NCI-H1417 treated with DMSO at 0.1 percent for 48 hours (cell line): ENCODE measurements at regions not wholly inside any gene's neighbourhood (a gene's known extent, or its start where the extent isn't known, plus 50 kb on each side); places are given as distances from the start of the nearest gene placed in this dataset.

Experiments used
- DNase-seq: peaks from one replicate; lab custom pipeline; 2025; lab: John Stamatoyannopoulos, UW

DNA sequence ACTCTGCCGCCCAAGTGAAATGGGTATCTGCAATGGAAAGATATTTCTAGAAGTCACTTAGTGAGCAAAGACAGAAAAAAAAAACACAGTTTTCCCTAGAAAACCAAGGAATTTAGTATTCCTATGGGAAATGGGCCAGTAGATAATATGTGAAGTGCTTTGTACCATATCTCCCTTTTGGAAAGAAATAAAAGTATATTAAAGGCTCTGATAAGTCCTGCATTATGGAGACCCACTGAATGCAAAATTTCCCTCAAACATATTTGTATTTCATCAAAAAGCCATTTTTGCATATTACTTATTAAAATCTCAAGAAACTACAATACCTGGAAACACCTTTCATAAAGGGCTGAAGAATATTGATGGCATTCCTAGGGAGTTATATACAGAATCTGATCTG lies 51.6 kb upstream of the DYNLRB2 start:
- DNase-seq, result no peak

DNA sequence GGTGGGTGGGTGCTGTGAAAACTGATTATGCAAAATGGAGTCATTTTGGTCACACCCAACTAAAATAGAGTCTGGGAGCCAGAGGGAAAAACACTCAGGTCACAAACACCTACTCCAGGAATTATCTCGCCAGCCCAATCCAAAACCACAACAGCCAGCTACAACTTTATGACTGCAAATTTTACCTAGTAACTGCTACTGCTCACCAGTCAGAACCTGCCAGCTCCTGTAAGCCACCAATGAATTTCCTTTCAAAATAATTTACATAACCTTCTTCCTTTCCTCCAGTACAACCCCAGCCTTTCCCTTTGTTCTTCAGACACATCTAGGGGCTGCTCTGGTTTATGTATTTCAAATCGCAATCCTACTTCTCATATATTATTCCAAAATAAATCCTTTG lies 52.6 kb upstream of the DYNLRB2 start:
- DNase-seq, result no peak

DNA sequence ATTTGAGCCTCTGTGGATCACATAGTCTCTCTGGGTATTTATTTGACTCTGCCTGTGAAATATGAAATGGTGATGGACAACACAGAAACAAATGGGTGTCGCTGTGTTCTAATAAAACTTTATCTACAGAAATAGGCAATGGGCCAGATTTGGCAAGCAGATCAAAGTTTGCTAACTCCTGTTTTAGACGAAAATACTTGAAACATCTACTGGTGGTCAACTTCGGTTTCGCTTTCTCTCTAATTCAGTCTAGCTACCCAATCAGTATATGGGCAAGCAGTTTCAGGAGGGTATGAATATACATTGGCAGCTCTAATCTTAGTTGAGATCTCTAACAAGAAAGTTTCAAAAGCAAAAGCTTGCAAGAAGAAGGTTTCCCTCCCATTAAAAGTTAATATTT lies 60.1 kb upstream of the DYNLRB2 start:
- DNase-seq, result no peak

DNA sequence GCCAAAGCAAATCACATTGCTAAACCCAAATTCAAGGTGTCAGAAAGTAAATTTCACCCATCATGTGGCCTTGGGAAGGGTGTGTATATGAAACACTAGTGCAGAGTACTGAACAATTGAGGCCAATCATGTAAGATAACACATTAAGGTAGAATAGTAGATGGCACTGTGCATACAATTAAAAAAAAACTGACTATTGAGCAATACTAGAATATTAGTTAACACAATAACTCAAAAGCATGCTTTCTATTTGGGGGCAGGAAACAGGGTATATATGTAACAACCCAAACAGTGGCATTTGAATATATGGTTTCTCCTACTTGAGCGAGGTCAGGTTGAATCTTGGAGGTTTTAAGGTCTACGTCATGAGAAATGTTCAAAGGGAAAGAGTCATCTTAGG lies 63.0 kb upstream of the DYNLRB2 start:
- DNase-seq, result no peak

DNA sequence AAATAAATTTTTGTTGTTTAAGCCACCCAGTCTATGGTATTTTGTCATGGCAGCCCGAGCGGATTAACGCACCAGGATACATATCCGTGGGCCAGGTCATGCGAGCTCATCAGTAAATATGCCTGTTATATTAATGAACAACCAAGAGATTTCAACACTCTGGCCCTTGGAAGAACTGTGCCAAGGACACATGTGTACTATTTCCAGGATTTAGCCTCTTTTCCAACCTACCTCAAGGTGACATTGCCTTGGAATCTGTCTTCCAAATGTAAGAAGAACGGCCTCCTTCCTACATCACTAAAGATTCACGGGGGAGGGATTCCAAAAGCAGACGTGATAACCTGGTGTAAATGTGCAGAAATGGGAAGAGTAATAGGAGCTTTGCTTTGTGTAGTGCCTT lies 72.8 kb upstream of the DYNLRB2 start:
- DNase-seq, result no peak

DNA sequence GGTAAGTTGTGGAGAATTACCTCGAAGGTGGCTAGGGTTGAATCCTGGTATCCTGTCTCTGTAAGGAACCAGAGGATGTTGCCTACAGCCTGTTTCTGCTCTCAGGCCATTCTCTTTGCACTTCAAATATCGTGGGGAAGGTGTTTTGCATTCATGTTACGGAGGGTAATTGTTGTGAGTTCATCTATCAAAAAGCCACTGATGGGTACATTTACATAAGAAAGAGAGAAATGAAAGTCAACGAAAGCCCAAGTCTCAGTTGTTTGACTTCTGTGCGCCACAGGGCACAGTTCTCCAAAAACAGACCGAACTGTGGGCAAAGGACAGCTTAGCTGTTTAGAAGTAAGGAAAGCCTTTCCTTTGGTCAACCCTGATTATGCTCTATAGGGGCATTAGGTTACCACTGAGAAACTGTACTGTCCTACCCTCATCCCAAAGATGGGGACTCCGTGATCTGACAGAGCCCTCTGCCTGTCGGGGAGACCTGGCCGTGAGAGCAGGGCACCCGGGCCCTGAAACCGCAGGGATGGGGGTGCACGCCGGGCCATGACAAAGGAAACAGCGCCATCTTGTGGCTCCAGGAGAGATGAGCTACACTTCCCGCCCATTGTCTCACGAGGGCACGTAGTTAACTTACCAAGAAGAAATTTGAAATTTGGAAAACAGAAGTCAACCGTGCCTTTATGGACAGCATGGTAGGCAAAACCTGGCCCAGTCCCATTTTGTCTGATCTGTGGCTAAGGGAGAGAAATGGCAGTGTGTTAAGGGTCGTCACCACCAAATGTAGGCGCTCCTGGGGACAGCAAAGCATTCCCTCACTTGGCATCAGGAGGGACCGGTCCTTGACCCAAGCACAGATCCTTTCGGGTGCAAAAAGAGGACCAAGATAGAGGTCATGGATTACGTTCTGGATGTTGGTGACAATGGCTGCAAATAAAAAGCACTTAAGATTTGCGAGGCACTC lies 74.5 kb upstream of the DYNLRB2 start:
- DNase-seq, result no peak

DNA sequence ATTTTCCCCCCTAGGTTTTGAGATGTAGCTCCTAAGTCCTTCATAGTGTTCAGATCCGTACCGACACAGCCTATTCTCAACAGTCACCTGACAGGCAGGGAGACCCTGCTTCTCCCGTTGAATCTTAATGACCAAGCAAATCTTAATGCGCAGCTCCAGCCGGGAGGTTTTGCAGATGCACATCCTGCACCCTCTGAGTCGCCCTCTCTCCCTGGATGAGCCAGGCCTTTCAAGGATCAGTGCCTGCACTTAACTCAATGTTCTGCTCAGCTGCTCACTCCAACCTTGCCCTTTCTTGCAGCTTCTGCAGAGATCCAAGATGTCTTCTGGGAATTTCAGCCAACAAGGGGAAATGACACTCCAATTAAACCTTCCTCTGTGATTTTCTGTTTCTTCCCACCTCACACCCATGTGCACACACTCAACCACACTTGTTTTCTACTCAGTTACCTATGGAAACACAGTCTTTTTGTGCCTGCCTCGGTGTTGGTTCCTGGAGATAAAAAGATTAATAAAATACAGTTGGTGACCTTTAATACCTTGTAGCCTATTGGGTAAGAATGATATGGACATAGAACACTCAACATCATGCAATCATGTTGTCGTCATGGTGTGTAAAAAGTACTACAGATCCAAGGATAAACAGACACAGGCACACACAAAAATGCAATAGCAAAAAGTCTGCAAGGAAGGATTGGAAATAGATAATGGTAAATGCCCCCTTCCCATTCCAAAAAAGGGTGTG lies 76.9 kb upstream of the DYNLRB2 start:
- DNase-seq, result no peak

DNA sequence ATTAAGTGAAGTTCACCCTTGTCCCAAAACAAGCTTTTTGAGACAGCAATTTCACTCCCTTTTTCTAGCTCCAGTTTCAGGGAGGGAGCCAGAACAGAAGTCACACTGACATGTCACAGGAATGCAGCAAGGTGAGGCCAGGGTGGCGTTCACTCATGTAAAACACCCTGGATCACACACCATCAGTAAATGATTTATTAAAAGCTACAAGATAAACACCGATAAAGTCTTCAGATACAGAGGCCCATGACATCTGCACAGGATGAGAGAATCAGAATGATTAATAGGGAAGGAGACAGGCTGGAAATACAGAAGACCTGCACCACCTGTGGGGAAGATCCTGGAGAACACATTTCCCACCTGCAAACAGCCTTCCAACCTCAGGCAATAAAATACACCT lies 77.5 kb upstream of the DYNLRB2 start:
- DNase-seq, result no peak

DNA sequence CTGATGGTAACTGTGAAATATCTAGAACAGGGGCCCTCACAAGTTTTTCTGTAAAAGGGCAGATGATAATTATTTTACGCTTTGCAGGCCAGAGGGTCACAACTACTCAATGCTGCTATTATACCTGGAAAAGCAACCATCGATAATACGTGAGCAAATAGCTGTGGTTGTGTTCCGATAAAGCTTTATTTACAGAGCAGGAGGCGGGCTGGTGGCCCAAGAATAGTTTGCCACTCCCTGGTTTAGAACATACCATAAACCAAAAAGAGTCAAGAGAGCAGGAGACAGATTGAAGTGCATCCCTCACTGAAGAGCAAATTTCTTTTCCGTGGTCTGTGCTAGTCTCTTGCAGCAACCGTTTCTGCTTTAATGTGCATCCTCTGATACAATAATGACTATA lies 77.9 kb upstream of the DYNLRB2 start:
- no peak for DNase-seq

DNA sequence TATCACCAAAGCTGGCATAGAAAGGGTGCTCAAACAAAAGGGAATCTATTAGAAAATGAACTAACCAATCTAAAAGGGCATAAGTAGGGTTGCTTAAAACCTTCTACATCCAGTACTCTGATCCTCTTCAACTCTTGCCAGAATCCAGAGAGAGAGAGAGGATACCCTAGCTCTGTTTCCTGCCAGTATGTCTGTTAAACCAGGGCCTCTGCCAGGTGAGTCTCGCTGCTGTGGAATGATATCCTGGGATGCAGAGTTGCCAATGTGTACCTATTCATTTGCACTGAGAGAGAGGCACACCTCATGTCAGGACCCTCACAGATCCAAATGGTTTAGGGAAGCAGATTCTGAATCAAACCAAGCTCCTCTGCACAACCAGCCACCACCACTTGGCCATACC lies 79.8 kb upstream of the DYNLRB2 start:
- no peak for DNase-seq

DNA sequence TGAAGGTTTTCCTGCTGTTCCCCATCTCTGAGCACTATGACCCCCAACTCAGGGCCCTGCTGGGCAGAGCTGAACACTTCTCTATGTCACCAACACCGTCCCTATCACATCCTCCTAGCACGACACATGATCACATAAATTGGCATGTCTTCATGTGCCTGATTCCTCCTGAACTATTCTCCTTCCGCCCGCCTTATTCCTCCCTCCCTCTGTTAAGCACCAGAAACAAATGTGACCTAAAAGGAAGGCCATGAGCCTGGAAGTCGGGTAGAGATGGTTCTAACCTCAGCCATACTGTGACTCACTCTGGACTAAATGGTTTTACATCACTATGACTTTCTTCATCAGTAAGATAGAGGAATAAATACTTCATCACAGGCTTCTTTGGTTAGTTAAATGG lies 80.8 kb upstream of the DYNLRB2 start:
- no peak for DNase-seq

DNA sequence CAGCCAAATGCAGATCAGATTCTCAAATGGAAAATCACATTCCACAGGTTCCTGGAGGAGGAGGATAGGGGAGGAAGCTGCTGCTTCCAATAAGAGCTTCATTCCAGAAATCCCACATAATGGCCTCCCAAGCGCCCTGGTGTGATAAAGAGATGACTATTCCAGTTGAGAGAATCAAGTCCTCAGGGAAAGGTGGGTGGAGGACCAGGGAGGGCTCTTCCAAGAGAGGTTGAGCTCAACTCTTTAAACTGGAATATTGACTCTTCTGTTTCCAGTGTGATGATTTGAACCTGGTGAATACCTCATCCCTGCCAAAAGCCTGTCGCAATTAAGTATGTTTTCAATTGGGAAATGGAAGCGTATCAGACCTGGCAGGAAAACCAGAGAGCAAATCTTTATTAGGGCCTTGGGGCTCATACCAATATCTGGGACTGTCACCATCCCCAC lies 81.4 kb upstream of the DYNLRB2 start:
- DNase-seq, result no peak

DNA sequence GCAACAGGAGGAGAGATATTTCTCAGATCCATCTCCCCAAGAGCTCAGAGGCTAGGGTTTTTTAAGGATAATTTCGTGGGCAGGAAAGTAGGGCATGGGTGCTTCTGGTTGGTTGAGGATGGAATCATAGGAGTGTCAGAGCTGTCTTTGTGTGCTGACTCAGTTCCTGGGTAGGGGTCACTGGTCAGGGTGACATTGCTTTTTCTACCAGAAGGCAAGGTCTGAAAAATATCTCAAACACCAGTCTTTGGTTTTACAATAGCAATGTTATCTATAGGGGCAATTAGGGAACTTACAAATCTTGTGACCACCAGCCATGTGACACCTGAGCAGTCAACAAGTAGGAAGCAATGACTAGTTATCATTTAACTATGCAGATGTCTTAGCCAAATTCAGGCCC lies 82.9 kb upstream of the DYNLRB2 start:
- no peak for DNase-seq

DNA sequence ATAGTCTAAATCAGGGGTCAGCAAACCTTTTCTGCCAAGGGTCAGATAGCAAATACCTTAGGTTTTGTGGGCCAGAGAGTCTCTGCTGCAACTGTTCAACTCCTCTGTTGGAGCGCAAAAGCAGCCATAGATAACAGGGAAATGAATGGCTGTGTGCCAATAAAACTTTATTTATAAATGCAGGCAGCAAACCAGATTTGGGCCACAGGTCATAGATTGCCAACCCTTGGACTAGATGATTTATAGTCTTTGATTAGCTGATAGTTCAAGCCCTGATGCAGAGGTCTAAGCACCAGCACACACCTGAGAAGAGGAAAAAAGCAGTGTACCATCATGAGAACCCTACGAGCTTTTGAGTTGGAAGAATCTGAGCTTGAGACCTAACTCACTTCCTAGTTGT lies 86.0 kb upstream of the DYNLRB2 start:
- no peak for DNase-seq

DNA sequence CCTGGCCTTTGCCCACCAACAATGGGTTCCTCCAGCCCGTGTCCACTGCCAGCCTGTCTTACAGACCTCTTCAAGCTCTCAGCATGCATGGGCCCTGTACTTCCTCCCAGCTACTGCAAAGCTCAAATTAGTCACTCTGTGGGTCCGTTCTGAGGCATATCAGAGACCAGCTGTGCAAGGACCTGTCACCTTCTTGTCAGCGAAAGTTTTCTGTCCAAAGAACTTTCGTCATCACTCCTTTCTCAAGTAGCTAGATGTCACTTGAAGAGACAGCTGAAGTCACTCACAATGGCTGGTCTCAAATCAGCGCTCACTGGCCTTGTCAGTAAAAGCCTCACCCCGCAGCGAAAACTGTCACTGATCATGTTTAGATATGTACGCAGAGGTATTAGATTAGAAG lies 91.4 kb upstream of the DYNLRB2 start:
- no peak for DNase-seq

DNA sequence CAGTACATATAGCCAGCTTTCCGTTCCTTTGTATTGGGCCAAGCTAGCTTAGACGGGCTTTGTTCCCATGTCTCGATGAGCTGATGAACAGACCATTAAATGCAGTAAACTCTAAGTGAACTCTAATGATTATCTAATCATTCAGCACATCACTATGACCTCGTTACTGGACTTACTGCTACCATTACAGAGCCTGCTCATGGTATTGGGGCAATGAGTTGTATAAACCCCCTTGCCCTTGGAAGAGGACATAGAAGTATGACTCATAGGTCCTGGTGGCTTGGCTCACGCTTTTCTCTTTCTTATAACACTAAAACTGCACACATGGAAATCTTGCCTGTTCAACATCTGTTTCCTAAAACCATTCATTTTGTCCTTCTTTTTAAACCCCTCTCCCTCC lies 93.6 kb upstream of the DYNLRB2 start:
- no peak for DNase-seq

DNA sequence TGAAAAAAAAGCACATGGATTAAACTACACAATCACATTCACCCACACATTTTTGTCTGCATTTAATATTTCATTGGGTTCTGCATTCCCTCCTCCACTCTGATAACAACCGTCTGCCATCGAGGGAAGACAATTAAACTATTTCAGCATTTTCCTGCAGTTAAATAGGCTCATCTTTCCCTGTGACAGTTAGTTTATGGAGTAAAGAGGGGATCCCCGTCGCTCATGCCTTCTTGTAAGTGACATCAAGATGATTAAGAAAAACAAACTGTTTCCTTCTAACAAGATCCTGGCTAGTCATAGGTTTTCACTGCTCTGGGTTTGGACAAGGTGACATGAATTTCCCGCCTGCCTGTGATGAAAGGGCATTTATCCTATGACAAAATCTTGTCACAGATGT lies 98.0 kb upstream of the DYNLRB2 start:
- DNase-seq, result no peak

DNA sequence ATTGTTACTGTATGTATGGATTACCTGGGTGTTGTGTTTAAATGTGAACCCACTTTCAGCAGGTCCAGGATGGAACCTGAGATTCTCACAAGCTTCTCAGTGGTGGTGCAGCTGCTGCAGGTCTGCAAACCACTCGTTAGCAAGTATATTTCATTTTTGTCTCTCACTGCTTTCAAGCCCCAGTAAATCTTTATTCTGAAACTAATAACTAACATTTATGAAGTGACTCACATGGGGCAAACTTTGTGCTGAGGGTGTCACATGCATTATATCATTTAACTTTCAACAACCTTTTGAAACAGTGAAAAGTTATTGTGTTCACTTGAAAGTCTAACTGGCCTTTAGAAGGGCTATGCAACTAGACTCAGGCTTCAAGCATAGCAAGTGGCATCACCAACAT lies 98.9 kb upstream of the DYNLRB2 start:
- DNase-seq, result no peak

DNA sequence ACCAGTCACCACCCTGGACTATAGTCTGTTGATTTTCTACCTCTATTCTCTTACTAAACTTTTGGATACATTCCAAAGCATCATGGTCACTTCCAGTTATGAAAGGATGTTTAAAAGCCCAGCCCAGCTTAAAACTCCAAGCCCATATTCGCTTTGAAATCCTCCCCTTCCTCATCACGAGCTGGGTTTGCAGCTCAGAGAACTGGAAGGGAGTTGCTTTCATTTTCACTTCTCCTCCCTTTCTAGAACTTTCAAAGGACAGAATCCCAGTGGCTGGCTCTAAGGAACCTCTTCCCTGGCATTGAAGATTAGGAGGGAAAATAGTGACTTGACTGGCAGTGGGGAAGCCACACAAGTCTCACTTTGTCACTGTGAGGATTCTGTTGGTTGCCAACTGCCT lies 100.1 kb upstream of the DYNLRB2 start:
- no peak for DNase-seq

DNA sequence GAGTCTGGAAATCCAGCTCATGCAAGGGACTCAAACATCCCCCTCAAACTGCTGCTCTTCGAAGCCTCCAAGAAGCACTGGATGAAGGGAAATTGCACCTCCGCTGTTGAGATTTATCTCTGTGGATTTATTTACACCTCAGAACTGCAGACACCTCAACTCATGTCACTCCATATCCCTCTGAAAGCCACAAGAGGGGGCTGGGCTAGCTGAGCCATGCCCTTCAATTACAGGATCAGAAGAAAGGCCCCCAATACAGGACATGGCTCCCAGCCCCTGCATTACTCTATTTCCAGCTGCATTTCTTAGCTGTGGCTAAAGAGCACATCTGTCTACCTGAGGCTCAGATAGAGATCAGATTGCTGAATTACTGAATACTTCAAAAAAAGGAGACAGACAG lies 103.1 kb upstream of the DYNLRB2 start:
- no peak for DNase-seq

DNA sequence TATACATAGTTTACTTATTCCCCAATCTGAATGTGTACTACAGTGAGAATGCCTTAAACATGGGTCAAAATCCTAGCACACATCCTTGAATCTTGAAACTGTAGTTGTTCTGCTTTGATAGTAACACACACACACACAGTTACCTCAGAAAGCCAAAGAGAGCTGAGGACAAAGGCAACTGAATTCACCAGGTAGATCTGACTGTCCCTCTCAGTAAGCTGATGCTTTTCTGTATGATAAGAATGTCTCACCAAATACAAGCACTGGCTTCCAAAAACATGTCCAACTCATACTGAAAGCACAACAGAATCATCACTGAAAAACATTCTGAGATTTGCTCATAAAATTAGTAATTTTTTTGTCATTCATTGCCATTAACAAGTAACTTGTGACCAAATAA lies 104.3 kb upstream of the DYNLRB2 start:
- DNase-seq, result no peak

DNA sequence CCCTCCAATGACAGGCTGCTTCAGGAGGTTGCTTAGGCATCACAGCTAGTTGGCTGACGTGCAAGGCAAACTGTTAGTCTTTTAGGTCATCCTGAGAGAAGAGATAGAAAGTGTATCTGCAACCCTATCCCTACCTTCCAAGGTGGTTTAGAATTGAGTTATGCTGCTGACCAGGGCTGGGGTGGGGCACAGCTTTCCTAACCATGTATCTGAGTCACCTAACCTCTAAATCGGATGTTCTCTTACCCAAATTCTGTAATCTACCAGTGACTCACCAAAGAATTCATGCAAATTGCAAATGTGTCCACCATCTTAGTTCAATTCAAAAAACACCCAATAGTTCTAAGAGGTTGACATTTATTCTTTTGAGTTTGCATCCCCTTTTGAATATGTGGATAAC lies 107.2 kb upstream of the DYNLRB2 start:
- DNase-seq, result no peak

DNA sequence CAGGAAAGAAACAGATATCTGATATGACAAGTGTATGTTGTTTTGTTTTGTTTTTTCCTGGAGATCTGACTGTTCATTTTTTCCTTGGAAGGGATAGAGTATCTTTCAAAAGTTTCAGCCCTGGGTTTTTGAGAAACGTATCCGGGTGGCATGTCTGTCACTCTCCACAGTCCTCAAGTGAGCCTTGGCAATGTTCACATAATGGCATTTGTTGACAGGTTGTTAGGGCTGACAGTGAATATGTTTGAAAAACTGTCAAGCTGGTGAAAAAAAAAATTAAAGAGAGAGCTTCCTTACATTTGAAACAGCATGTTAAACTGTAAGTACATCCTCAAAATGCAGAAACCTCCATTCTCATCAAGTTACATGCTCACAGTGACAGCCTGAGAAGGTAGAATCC lies 113.0 kb upstream of the DYNLRB2 start:
- no peak for DNase-seq
